Putamen (tissue), 1 donor: ENCODE measurements at regions not wholly inside any gene's neighbourhood (a gene's known extent, or its start where the extent isn't known, plus 50 kb on each side); places are given as distances from the start of the nearest gene placed in this dataset.
"Not testable (repeated sequence)": the region's sequence is repeated elsewhere in the genome, so short reads cannot be mapped to it uniquely, and the experiment has no call there.

ENCODE experiments used
- DNase-seq: peaks from one replicate; pipeline ENCODE4 v3.0.0-alpha.2; 2016; ENCODE audit warnings: low spot score

DNA sequence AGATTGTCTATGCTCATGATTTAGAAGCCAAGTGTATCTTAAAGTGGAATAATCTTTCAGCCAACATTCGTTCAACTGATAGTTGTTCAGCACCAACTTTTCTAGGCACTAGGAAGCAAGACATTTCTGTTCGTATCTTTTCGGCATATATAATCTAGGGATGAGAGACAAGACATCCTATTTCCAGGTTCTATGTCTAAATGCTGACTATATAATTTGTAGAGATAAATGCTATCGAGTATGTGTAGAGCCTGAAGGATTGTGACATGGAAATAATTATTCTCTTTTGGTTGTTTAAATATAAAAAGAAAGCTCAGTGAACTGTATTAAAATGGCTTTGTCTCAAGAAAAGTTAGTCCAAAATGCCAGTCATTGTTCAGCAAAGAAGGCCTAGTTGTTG is 371.6 kb downstream of the DOK5 start:
- DNase-seq, result no peak

GRCh38 chr20:54844346-54844745 is 369.0 kb downstream of the DOK5 start:
- no peak for DNase-seq

DNA sequence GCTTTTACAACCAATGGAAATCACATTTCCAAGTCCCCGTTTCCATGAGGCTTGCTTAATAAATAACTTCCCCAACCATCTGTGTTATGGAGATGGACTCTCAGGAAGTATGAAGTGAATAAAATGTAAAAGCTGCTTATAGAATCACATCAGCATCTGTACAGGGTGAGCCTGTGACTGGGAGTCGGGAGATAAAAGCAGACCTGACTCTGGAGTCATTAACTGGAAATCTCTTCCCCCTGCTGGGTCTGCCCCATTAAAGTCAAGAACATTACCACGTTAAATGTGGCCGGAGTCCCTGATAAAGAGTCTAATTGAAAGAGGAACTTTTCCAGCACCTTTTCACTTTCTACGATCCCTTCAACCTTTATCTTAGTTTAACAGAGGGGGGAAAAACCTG is 368.5 kb downstream of the DOK5 start:
- no peak for DNase-seq

DNA sequence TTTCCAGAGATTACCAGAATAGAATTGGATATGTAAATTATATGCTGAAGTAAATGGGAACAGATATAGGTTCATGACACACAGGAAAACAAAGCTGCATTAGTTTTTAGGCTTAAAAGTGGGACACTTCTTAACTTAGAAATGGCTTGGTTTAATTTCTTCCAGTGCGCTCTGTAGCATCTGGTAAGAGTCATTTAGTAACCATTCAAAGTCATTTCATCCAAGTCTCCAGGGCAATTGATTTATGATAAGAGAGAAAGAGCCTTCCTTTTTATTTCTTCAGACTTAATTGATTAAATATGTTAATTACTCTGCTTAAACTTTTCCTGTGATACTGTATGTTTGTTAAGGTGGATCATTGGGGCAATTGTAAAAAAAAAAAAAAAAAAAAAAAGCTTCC is 368.0 kb downstream of the DOK5 start:
- no peak for DNase-seq

DNA sequence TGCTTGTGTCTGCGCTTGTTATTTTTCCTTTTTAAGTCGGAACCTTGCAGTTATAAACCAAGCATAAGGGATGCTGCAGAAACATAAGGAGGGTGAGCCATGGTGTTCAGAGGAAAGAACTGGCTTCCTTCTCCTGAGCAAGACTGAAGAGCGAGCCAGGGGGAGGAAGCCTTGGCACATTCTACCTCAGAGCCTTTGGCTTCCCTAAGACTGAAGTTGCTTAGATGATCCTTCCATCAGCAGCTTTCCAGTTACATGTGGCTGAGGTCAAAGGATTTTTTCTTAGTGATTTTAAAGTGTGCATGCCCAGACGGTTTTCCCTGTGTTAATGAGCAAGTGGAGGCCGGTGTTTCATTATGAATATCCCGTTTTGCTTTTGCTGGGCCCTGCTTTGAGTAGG is 363.8 kb downstream of the DOK5 start:
- no peak for DNase-seq

DNA sequence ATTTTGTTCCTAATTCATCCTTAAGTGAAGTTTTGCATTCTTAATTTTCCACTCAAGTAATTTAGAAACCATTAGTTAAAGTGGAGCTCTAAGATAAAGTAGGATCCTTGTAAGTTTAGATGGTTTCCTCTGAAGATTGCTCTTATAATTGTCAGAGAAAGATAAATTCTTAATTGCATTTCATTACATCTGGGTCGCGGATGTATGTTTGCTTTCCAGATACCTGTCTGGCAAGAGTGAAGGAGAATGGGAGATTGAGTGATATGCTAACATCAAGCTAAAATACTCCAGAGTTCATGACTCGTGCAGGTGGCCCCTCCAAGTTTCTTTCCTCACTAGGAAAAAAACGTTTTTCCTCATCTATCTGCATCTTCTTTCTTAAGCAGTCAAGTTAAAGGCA is 361.8 kb downstream of the DOK5 start:
- no peak for DNase-seq

GRCh38 chr20:54822386-54822785 is 347.0 kb downstream of the DOK5 start:
- DNase-seq, result no peak

GRCh38 chr20:54820392-54820791 is 345.0 kb downstream of the DOK5 start:
- DNase-seq, result no peak

- DNase-seq, result no peak
Measured at GRCh38 chr20:54806462-54806861, 331.1 kb downstream of the DOK5 start.

DNA sequence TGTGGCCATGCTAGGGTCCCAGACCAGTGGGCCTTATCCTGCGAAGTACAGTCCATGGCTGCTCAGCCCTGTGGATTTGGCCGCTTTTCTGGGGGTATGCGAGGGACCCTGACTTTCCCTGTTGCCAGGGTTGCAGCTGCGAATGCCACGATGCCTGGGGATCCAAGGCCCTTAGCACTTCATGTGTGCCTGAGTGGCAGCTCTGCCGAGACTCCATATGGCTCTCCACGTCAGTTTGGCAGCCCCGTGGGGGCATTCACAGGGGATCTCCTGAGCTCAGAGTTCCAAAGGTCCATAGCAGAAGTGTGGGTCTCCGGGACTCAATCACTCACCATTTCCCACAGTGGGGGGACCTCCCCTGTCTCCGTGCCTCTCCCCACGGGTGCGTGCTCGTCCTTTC is 319.5 kb downstream of the DOK5 start:
- no peak for DNase-seq

DNA sequence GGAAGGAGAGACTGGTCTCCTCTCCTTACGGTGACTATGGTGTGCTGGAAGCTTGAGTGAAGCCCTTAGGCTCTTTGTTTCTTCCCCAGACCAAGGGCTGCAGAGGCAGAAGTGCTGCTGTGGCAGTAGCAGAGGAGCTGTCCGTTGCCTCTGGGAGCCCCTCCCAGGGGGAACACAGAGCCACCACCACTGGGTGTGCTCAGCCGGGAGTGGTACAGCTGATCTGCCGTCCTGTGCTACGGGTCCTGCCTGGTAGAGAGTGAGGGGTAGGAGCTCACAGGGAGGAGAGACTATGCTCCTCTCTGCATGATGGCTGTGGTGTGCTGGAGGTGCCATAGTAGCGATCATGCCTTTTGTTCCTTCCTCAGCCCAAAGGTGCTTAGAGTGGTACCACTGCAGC is 318.7 kb downstream of the DOK5 start:
- DNase-seq, result no peak

DNA sequence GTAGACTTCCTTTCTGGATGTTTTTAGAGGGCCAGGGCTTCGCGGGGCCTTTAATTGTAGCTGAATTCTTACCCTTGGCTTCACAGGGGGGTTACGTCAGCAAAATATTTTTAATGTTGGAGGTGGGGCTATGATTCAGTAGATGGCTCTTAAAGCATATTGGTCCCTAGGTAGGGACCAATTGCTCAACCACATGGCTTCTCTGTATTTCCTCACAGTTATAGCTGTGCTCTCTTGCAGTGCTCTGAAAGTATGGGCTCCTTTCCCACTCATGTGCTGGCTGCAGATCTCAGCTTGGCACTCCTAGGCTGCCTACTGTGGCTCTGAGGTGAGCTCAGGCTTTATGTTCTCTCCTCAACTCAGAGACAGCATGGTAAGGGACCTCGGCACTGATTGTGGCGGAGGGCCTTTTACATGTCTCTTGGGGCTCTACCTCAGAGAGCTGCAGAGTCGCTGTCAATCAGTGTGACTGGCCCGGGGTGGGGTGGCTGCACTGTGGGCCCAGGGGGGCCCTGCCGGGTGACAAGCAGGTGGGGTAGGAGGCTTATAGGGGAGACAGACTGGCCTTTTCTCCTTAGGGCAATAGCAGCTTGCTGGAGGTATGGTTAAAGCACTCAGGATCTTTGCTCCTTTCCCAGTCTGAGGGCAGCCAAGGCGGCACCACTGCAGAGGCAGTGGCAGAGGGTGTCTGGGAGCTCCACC is 318.0 kb downstream of the DOK5 start:
- no peak for DNase-seq

GRCh38 chr20:54792688-54793087 is 317.3 kb downstream of the DOK5 start:
- DNase-seq, result no peak

DNA sequence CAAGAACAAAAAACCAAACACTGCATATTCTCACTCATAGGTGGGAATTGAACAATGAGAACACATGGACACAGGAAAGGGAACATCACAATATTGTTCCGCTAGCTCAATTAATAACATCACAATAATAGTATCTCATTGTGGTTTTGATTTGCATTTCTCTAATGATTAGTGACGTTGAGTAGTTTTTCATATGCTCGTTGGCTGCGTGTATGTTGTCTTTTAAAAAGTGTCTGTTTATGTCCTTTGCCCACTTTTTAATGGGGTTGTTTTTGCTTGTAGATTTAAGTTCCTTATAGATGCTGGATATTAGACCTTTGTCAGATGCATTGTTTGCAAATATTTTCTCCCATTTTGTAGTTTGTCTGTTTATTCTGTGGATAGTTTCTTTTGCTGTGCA is 312.9 kb downstream of the DOK5 start:
- DNase-seq, result not testable (repeated sequence)

DNA sequence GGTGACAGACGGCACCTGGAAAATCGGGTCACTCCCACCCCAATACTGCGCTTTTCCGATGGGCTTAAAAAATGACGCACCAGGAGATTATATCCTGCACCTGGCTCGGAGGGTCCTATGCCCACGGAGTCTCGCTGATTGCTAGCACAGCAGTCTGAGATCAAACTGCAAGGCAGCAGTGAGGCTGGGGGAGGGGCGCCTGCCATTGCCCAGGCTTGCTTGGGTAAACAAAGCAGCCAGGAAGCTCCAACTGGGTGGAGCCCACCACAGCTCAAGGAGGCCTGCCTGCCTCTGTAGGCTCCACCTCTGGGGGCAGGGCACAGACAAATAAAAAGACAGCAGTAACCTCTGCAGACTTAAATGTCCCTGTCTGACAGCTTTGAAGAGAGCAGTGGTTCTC is 307.4 kb downstream of the DOK5 start:
- not testable (repeated sequence) for DNase-seq

GRCh38 chr20:54774426-54774825 is 299.0 kb downstream of the DOK5 start:
- DNase-seq, result no peak

GRCh38 chr20:54773643-54774000 is 298.2 kb downstream of the DOK5 start:
- DNase-seq, result no peak

DNA sequence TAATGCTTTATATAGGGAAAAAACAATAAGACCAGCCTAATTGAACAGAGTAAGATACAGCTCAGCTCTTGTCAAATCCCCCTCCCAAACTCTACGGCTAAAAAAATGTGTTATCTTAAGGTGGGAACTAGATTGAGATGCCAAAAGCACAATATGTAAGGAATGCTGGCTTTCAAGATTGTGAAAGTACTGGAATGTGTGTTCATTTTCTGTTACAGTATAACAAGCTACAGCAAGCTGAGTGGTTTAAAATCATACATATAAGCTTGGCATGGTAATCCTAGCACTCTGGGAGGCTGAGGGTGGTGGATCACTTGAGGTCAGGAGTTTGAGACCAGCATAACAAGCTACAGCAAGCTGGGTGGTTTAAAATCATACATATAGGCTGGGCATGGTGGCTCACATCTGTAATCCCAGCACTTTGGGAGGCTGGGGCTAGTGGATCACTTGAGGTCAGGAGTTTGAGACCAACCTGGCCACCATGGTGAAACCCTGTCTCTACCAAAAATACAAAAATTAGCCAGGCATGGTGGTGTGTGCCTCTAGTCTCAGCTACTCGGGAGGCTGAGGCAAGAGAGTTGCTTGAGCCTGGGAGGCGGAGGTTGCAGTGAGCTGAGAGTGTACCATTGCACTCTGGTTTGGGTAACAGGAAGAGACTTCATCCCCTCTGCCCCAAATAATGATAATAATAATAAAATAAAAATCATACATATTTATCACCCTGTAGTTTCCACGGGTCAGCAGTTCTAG is 297.7 kb downstream of the DOK5 start:
- DNase-seq, result no peak

GRCh38 chr20:54766483-54766882 is 291.1 kb downstream of the DOK5 start:
- DNase-seq, result no peak

GRCh38 chr20:54763366-54763765 is 288.0 kb downstream of the DOK5 start:
- no peak for DNase-seq

DNA sequence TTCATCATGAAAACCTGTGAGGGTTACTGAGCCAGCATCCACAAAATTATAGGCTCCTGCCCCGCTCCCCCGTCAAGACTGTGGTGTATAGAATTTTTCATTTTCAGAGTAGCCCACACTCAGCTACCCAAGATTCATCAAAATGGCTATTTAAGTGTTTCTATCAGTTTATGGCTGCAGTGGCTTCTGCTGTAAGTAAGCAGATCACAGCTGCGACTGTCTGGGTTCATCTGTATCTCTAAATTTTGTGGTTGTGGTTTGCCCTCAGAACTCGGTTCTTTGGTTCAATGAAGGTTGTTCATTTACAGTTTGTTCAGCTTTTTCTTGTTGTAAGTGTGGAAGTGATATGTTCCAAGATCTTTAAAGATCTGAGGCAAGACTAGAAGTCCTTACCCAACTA is 284.2 kb downstream of the DOK5 start:
- no peak for DNase-seq

DNA sequence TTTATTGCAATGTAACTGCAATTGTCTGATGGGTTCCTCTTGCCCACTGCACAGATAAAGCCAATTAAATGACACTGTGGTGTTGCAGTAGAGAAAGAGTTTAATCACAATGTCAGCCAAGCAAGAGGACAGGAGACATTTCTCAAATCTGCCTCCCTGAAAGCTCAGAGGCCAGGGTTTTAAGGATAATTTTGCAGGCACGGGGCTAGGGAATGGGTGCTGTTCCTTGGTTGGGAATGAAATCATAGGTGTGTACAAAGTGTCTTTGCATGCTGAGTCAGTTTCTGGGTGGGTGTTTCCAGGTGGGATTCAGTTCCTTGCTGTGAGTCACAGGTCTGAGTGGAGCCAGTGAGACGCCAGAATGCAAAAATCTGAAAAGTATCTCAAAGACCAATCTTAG is 271.4 kb downstream of the DOK5 start:
- no peak for DNase-seq

- no peak for DNase-seq
Measured at GRCh38 chr20:54745780-54746179, 270.4 kb downstream of the DOK5 start.

DNA sequence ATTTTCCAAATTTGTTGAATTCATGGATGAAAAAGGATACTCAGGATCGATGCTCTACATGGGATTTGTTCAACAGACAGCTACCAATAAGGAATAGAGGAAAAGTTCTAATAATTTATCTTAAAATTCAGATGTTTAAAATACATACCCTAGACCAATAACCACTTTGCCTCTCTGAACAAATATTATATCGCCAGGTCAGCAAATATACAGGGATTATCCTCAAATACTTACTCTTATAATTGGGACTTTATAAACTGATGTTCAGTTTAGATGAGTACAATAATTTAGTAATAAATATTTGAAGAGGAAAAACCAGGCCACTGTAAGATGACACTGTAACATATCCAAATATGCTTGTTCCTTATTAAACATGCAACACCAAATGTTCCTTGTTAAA is 268.7 kb downstream of the DOK5 start:
- no peak for DNase-seq
